ENCODE measurements at regions not wholly inside any gene's neighbourhood (a gene's known extent, or its start where the extent isn't known, plus 50 kb on each side); places are given as distances from the start of the nearest gene placed in this dataset.

DNA sequence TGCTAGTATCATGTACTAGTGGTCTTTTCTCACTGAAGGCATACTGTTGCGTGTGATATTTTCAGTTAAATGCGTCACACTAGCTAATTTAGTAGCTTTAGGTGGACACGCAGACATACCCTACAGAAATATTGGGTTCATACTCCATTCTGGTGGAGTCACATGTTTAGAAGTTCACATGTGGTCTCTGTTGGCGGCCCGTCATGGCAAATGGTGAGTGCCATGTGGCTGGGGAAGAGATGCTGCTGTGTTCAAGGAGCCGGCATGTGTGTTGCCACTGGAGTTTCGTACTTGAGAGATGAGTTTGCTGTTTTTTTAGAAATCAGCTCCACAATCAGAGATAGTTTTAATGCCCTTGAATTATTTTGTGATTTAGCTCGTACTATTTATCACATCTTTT is 454.6 kb downstream of the PCNX1 start (continued):
- TF ChIP-seq, protein P1, sequence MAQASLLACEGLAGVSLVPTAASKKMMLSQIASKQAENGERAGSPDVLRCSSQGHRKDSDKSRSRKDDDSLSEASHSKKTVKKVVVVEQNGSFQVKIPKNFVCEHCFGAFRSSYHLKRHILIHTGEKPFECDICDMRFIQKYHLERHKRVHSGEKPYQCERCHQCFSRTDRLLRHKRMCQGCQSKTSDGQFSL (CRISPR knock-in tag; IDR thresholded peaks at IDR 0.05): no peak
- TF ChIP-seq, protein P1 (tag; IDR thresholded peaks at IDR 0.05): 0 out of 4 replicates have a peak, but pooled peaks of 1 of the 2 experiments have one; percentile 27
- peak; percentile 32; the same call in 1 of the 2 replicates for TF ChIP-seq EP400 (IDR thresholded peaks at IDR 0.05)
- TF ChIP-seq, protein P2, sequence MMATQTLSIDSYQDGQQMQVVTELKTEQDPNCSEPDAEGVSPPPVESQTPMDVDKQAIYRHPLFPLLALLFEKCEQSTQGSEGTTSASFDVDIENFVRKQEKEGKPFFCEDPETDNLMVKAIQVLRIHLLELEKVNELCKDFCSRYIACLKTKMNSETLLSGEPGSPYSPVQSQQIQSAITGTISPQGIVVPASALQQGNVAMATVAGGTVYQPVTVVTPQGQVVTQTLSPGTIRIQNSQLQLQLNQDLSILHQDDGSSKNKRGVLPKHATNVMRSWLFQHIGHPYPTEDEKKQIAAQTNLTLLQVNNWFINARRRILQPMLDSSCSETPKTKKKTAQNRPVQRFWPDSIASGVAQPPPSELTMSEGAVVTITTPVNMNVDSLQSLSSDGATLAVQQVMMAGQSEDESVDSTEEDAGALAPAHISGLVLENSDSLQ (IDR thresholded peaks at IDR 0.05): no peak
- no peak for TF ChIP-seq EHMT2 (IDR thresholded peaks at IDR 0.05)
- no peak for TF ChIP-seq RFX1 (IDR thresholded peaks at IDR 0.05)
- TF ChIP-seq, protein P3, sequence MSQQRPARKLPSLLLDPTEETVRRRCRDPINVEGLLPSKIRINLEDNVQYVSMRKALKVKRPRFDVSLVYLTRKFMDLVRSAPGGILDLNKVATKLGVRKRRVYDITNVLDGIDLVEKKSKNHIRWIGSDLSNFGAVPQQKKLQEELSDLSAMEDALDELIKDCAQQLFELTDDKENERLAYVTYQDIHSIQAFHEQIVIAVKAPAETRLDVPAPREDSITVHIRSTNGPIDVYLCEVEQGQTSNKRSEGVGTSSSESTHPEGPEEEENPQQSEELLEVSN (IDR thresholded peaks at IDR 0.05; ENCODE audit: borderline replicate concordance in 1 of 2, extremely low read depth in 1 of 2, insufficient read depth in 1 of 2, insufficient read length in 1 of 2, low read depth in 1 of 2, low read length in 1 of 2, poor library complexity in 1 of 2, severe bottlenecking in 1 of 2): peak in 1 of 2 experiments; percentile 55
- TF ChIP-seq, protein P4, sequence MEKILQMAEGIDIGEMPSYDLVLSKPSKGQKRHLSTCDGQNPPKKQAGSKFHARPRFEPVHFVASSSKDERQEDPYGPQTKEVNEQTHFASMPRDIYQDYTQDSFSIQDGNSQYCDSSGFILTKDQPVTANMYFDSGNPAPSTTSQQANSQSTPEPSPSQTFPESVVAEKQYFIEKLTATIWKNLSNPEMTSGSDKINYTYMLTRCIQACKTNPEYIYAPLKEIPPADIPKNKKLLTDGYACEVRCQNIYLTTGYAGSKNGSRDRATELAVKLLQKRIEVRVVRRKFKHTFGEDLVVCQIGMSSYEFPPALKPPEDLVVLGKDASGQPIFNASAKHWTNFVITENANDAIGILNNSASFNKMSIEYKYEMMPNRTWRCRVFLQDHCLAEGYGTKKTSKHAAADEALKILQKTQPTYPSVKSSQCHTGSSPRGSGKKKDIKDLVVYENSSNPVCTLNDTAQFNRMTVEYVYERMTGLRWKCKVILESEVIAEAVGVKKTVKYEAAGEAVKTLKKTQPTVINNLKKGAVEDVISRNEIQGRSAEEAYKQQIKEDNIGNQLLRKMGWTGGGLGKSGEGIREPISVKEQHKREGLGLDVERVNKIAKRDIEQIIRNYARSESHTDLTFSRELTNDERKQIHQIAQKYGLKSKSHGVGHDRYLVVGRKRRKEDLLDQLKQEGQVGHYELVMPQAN (IDR thresholded peaks at IDR 0.05; ENCODE audit: borderline replicate concordance): no peak
- TF ChIP-seq ERF (CRISPR knock-in tag; IDR thresholded peaks at IDR 0.05): 0 out of 2 replicates have a peak, but pooled peaks have one; percentile 32
- peak; percentile 44; the same call in 1 of the 2 replicates for TF ChIP-seq NFE2 (IDR thresholded peaks at IDR 0.05; ENCODE audit: low read depth)
- TF ChIP-seq PHF21A (IDR thresholded peaks at IDR 0.05; ENCODE audit: borderline replicate concordance, low read depth): no peak
- no peak for TF ChIP-seq PCBP2 (IDR thresholded peaks at IDR 0.05; ENCODE audit: low read depth, low read length, poor library complexity, severe bottlenecking)
- peak; percentile 20 for TF ChIP-seq TBP (optimal IDR thresholded peaks at IDR 0.05; ENCODE audit: low read depth, low read length)
- no peak for TF ChIP-seq RFX5 (IDR thresholded peaks at IDR 0.05; ENCODE audit: low read depth, low read length)
- TF ChIP-seq NCOA2 (IDR thresholded peaks at IDR 0.05; ENCODE audit: partially characterized antibody in 2 of 2): no peak
- 0 out of 2 replicates have a peak, but pooled peaks have one; percentile 39 for TF ChIP-seq ZNF76 (CRISPR knock-in tag; IDR thresholded peaks at IDR 0.05; ENCODE audit: borderline replicate concordance)
- TF ChIP-seq DMBX1 (CRISPR knock-in tag; IDR thresholded peaks at IDR 0.05; ENCODE audit: borderline replicate concordance): peak; percentile 40; the same call in 1 of the 2 replicates
- no peak for TF ChIP-seq SAP30 (IDR thresholded peaks at IDR 0.05; ENCODE audit: borderline replicate concordance, insufficient read depth, low read depth, low read length, poor library complexity, severe bottlenecking)
- TF ChIP-seq, protein P5, sequence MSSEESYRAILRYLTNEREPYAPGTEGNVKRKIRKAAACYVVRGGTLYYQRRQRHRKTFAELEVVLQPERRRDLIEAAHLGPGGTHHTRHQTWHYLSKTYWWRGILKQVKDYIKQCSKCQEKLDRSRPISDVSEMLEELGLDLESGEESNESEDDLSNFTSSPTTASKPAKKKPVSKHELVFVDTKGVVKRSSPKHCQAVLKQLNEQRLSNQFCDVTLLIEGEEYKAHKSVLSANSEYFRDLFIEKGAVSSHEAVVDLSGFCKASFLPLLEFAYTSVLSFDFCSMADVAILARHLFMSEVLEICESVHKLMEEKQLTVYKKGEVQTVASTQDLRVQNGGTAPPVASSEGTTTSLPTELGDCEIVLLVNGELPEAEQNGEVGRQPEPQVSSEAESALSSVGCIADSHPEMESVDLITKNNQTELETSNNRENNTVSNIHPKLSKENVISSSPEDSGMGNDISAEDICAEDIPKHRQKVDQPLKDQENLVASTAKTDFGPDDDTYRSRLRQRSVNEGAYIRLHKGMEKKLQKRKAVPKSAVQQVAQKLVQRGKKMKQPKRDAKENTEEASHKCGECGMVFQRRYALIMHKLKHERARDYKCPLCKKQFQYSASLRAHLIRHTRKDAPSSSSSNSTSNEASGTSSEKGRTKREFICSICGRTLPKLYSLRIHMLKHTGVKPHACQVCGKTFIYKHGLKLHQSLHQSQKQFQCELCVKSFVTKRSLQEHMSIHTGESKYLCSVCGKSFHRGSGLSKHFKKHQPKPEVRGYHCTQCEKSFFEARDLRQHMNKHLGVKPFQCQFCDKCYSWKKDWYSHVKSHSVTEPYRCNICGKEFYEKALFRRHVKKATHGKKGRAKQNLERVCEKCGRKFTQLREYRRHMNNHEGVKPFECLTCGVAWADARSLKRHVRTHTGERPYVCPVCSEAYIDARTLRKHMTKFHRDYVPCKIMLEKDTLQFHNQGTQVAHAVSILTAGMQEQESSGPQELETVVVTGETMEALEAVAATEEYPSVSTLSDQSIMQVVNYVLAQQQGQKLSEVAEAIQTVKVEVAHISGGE (CRISPR knock-in tag; IDR thresholded peaks at IDR 0.05): no peak

Data from K562 (cell line).